GM12872 (cell line): ENCODE measurements at regions not wholly inside any gene's neighbourhood (a gene's known extent, or its start where the extent isn't known, plus 50 kb on each side); places are given as distances from the start of the nearest gene placed in this dataset.

ENCODE experiments used
- TF ChIP-seq, protein P1 (sequence below): IDR thresholded peaks from 3 replicates; pipeline ENCODE4 v1.5.1; 2011; ENCODE audit warnings: low read depth, mild to moderate bottlenecking, low read length, moderate library complexity; ENCODE audit not compliant: insufficient read depth

DNA sequence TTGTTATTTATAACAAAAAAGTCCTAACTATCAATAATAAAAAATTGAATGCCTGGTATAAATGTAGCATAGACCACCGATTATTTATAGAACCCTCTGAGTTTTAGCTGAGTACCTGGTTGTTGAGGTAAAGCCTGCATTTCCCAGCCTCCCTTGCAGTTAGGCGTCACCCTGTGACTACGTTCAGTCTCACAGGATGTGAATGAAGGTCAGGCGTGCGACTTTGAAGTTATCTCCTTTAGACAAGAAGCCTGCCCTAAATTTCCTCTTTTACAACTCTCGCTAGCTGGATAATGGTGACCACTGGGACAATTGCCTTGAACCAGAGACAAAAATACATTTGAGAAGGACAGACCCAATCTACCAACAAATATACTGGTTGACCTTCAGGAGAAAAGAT lies 67.5 kb upstream of the TES start:
- TF ChIP-seq, protein P1, sequence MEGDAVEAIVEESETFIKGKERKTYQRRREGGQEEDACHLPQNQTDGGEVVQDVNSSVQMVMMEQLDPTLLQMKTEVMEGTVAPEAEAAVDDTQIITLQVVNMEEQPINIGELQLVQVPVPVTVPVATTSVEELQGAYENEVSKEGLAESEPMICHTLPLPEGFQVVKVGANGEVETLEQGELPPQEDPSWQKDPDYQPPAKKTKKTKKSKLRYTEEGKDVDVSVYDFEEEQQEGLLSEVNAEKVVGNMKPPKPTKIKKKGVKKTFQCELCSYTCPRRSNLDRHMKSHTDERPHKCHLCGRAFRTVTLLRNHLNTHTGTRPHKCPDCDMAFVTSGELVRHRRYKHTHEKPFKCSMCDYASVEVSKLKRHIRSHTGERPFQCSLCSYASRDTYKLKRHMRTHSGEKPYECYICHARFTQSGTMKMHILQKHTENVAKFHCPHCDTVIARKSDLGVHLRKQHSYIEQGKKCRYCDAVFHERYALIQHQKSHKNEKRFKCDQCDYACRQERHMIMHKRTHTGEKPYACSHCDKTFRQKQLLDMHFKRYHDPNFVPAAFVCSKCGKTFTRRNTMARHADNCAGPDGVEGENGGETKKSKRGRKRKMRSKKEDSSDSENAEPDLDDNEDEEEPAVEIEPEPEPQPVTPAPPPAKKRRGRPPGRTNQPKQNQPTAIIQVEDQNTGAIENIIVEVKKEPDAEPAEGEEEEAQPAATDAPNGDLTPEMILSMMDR = no peak

DNA sequence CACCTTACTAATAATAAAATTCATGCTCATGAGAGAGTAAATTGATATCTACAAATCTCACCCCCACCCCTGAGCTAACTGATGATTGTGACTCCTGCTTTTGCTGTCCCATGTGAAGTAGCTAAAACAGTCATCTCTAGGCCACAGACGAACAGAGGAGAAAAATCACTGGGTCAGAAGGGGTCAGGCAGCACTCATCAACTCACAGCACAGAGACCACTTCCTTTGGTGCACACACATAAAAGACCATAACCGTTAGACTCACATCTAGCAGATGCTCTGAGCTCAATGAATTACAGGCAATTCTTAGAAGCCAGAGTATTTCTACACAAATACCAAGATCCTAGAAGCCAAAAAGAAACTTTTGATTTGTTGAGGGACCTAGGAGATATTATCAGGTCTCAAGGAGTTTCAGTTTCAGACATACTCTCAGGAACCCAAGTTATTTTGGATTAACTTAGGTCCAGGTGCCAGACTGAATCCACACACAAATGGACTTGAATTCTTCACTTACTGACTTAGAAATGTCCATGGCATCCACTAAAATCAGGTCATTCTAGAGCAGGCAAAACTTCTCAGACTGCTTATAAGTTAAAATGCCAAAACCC lies 65.0 kb upstream of the TES start:
- TF ChIP-seq, protein P1 = no peak

DNA sequence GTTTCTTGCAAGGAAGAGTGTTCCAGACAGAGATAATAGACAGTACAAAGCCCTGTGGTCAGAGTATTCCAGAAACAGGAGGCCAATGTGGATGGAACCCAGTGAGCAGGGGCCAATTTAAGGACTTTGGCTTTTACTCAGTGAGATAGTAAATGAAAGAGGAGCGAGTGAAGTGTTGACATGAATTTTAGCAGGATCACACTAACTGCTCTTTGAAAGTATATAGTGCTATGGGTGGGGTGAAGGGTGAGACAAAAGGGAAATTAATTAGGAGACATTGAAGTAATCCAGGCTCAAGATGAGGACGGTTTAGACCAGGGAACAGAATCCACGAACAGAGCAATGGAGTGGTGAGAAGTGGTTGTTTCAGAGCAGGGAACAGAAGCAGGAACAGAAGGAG lies 62.2 kb upstream of the TES start:
- TF ChIP-seq, protein P1 = no peak

DNA sequence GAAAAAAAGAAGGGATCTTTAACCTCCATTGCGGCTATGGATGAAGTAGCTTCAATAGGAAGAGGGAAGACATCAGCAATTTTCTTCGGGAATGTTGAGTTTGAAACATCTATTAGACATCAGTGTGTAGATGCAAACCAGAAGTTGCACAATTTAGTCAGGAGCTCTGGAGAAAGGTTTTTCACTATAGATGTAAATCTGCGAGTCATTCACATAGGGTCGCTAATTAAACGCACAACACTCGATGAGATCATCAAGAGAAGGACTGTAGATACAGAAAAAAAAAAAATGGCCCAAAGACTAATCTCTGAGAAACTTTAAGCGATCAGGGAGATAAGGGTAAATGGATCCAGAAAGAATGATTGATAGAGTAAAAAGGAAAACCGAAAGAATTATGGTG lies 61.7 kb upstream of the TES start:
- TF ChIP-seq, protein P1 = no peak

DNA sequence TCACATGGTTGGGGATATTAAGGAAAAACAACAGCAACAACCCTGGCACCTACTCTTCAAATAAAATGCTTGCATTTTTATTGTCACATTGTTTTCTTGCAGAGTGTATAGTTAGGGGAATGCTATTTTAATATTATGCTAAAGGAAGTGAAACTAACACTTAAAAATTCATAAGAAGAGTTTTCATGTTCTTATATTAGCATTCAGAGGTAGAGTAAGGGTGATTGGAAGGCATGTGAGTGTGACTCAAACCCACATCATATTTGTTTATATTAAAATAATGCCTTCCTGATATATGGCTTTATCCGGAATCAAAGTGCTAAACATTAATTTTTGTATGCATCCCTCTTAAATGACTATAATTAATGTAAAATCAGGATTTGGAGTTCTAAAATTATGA lies 59.8 kb upstream of the TES start:
- TF ChIP-seq, protein P1 = no peak

DNA sequence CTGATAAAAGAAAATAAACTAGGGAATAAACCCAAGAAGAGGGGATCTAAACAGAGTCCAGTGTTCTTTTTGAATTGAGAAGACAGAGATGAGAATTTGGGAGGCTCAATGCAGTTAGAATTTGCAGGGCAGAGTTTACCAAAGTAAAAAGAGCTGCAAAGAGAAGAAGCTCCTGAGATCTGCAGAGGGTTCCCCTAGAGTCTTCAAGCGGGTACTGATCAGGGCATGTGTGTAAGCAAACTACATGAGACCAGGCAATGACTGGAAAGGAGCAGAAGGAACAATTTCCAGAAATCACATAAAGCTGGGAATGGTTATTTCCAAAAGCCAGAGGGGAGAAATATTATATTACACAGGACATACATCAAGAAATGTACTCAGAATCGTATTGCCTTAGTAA lies 58.1 kb upstream of the TES start:
- TF ChIP-seq, protein P1 = no peak

DNA sequence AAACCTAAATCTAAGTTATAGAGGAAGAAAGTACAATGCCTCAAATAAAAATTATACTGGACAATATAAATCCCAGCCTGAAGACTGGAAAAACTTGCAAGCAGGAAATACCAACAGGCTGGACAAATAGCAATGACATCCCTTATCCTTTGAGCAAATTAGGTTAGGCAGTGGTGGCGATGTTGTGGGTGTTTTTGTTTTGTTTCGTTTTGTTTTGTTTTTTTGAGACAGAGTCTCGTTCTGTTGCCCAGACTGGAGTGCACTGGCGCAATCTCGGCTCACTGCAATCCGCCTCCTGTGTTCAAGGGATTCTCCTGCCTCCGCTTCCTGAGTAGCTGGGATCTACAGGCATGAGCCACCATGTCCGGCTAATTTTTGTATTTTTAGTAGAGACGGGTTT lies 57.3 kb upstream of the TES start:
- TF ChIP-seq, protein P1 = no peak
